Left hindlimb (tissue), 1 donor: ENCODE measurements at regions not wholly inside any gene's neighbourhood (a gene's known extent, or its start where the extent isn't known, plus 50 kb on each side); places are given as distances from the start of the nearest gene placed in this dataset.
A peak's percentile ranks its signal among the peaks of the same experiment; 100 is the strongest.

Source experiments
- DNase-seq: peaks from one replicate; pipeline ENCODE4 v3.0.0-alpha.2; 2018

- no peak for DNase-seq
Observed at GRCh38 chr10:89153971-89154370, 53.1 kb downstream of the CH25H start.

GRCh38 chr10:89153116-89153515 is 54.0 kb downstream of the CH25H start:
- DNase-seq, result no peak

GRCh38 chr10:89151857-89152256 is 55.3 kb downstream of the CH25H start:
- no peak for DNase-seq

- no peak for DNase-seq
Observed at GRCh38 chr10:89148061-89148460, 59.1 kb downstream of the CH25H start.

- no peak for DNase-seq
Observed at GRCh38 chr10:89147256-89147655, 59.9 kb downstream of the CH25H start.

- no peak for DNase-seq
Observed at GRCh38 chr10:89144836-89145235, 62.3 kb downstream of the CH25H start.

GRCh38 chr10:89142590-89142989 is 64.5 kb downstream of the CH25H start:
- DNase-seq, result no peak

GRCh38 chr10:89138755-89139490 is 68.2 kb downstream of the CH25H start:
- DNase-seq, result no peak

GRCh38 chr10:89134963-89135362 is 72.2 kb downstream of the CH25H start:
- DNase-seq, result no peak

- peak; percentile 38 for DNase-seq
Observed at GRCh38 chr10:89129911-89130310, 77.2 kb downstream of the CH25H start.

GRCh38 chr10:89122433-89123051 is 84.6 kb downstream of the CH25H start:
- DNase-seq, result no peak

GRCh38 chr10:89121764-89122020 is 85.4 kb downstream of the CH25H start:
- no peak for DNase-seq

GRCh38 chr10:89120931-89121763 is 86.0 kb downstream of the CH25H start:
- DNase-seq, result no peak

- DNase-seq, result no peak
Observed at GRCh38 chr10:89119651-89120050, 87.5 kb downstream of the CH25H start.

- no peak for DNase-seq
Observed at GRCh38 chr10:89118091-89118490, 89.0 kb downstream of the CH25H start.

GRCh38 chr10:89115876-89116627 is 91.1 kb downstream of the CH25H start:
- no peak for DNase-seq

- no peak for DNase-seq
Observed at GRCh38 chr10:89114846-89115625, 92.1 kb downstream of the CH25H start.

- DNase-seq, result no peak
Observed at GRCh38 chr10:89102735-89103134, 104.4 kb downstream of the CH25H start.

- DNase-seq, result no peak
Observed at GRCh38 chr10:89101943-89102342, 105.2 kb downstream of the CH25H start.

- no peak for DNase-seq
Observed at GRCh38 chr10:89100680-89101079, 106.4 kb downstream of the CH25H start.

GRCh38 chr10:89097226-89097625 is 106.6 kb downstream of the FAS start:
- DNase-seq, result no peak

- no peak for DNase-seq
Observed at GRCh38 chr10:89095701-89096391, 105.2 kb downstream of the FAS start.
